C4-2B (cell line): ENCODE measurements at regions not wholly inside any gene's neighbourhood (a gene's known extent, or its start where the extent isn't known, plus 50 kb on each side); places are given as distances from the start of the nearest gene placed in this dataset.
A peak's percentile ranks its signal among the peaks of the same experiment; 100 is the strongest.

ENCODE experiments used
- H3K27ac ChIP-seq: fragments of 450-650 bp; 2 replicates; pipeline ENCODE4 v1.5.1; 2017
- CTCF ChIP-seq: fragments of 450-650 bp; conservative IDR thresholded peaks from 2 replicates; pipeline ENCODE4 v1.5.1; 2017; ENCODE audit warnings: mild to moderate bottlenecking
- ZFX ChIP-seq: fragments of 450-650 bp; IDR thresholded peaks from 2 replicates; pipeline ENCODE4 v1.6.1; 2017

GRCh38 chr2:59296279-59296678 lies 1055.2 kb upstream of the FANCL start:
- H3K27ac ChIP-seq, result no peak overlapping the region
- TF ChIP-seq CTCF, result no peak
- no peak for TF ChIP-seq ZFX

- TF ChIP-seq CTCF (no peak), ZFX (no peak)
- no peak overlapping the region for H3K27ac ChIP-seq
These were observed 1054.5 kb upstream of the FANCL start for GRCh38 chr2:59295524-59296162.

GRCh38 chr2:59288771-59289170 lies 1047.6 kb upstream of the FANCL start:
- no peak overlapping the region for H3K27ac ChIP-seq
- no peak for TF ChIP-seq CTCF
- no peak for TF ChIP-seq ZFX

GRCh38 chr2:59282374-59283057 lies 1041.4 kb upstream of the FANCL start:
- TF ChIP-seq CTCF, result no peak
- no peak for TF ChIP-seq ZFX
- no peak overlapping the region for H3K27ac ChIP-seq

- no peak overlapping the region for H3K27ac ChIP-seq
- TF ChIP-seq CTCF (no peak), ZFX (no peak)
These were observed 1036.5 kb upstream of the FANCL start for GRCh38 chr2:59277671-59278070.

GRCh38 chr2:59276917-59277316 lies 1035.8 kb upstream of the FANCL start:
- H3K27ac ChIP-seq, result no peak overlapping the region
- TF ChIP-seq CTCF, result no peak
- TF ChIP-seq ZFX, result no peak

GRCh38 chr2:59276033-59276432 lies 1034.9 kb upstream of the FANCL start:
- no peak overlapping the region for H3K27ac ChIP-seq
- TF ChIP-seq ZFX (no peak), CTCF (peak; percentile 45)
